Glutamatergic neuron (in vitro differentiated cells): ENCODE measurements at regions not wholly inside any gene's neighbourhood (a gene's known extent, or its start where the extent isn't known, plus 50 kb on each side); places are given as distances from the start of the nearest gene placed in this dataset.

Experiments
- DNase-seq: peaks from one replicate; pipeline ENCODE4 v3.0.0; 2022
- H3K27ac Mint-ChIP-seq: one replicate; pipeline ENCODE4 v1.8.0; 2020; ENCODE audit warnings: mild to moderate bottlenecking, mixed read lengths, inconsistent platforms; ENCODE audit not compliant: unreplicated experiment
- H3K27me3 Mint-ChIP-seq: one replicate; pipeline ENCODE4 v1.8.0; 2020; ENCODE audit warnings: mild to moderate bottlenecking, moderate library complexity, mixed read lengths, inconsistent platforms; ENCODE audit not compliant: unreplicated experiment
- H3K36me3 Mint-ChIP-seq: one replicate; pipeline ENCODE4 v1.8.0; 2020; ENCODE audit warnings: mild to moderate bottlenecking, mixed read lengths, inconsistent platforms; ENCODE audit not compliant: unreplicated experiment
- H3K4me1 Mint-ChIP-seq: one replicate; pipeline ENCODE4 v1.8.0; 2020; ENCODE audit warnings: mild to moderate bottlenecking, low read depth, mixed read lengths, inconsistent platforms; ENCODE audit not compliant: unreplicated experiment
- H3K4me3 Mint-ChIP-seq: one replicate; pipeline ENCODE4 v1.8.0; 2020; ENCODE audit warnings: mild to moderate bottlenecking, mixed read lengths, inconsistent platforms; ENCODE audit not compliant: unreplicated experiment
- H3K9me3 Mint-ChIP-seq: one replicate; pipeline ENCODE4 v1.8.0; 2020; ENCODE audit warnings: mild to moderate bottlenecking, moderate library complexity, mixed read lengths, inconsistent platforms; ENCODE audit not compliant: unreplicated experiment
- TF ChIP-seq, protein P1 (sequence below): fragments of 200-600 bp; sonication (generic); IDR thresholded peaks from one replicate; pipeline ENCODE4 v1.5.0; 2021; ENCODE audit not compliant: partially characterized antibody, unreplicated experiment

DNA sequence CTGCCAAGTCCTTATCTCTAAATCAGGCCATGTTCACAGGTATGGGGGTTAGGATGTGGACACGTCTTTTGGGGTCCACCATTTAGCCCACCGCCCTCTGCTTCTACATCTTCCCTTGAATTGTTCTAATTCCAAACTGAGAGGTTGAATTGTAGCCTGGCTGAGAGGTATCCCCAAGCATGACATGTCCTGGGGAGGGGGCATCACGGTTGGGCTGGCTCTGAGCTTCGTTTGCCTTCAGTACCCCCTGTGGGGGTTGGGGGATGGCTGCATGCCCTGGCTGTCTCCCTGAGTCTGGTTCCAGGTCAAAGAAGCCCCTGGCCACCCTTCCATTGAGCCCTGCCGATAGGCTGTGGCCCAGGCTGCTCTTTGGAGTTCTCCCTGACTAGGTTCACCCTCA is 204.6 kb downstream of the GLRX3 start:
- Mint-ChIP-seq H3K4me3 (no peak overlapping the region), H3K9me3 (peaks cover 4% of the 10 kb centered on the region), H3K36me3 (no peaks in the 10 kb centered on the region), H3K4me1 (no peaks in the 10 kb centered on the region), H3K27me3 (no peaks in the 10 kb centered on the region), H3K27ac (no peak overlapping the region)
- TF ChIP-seq, protein P1, sequence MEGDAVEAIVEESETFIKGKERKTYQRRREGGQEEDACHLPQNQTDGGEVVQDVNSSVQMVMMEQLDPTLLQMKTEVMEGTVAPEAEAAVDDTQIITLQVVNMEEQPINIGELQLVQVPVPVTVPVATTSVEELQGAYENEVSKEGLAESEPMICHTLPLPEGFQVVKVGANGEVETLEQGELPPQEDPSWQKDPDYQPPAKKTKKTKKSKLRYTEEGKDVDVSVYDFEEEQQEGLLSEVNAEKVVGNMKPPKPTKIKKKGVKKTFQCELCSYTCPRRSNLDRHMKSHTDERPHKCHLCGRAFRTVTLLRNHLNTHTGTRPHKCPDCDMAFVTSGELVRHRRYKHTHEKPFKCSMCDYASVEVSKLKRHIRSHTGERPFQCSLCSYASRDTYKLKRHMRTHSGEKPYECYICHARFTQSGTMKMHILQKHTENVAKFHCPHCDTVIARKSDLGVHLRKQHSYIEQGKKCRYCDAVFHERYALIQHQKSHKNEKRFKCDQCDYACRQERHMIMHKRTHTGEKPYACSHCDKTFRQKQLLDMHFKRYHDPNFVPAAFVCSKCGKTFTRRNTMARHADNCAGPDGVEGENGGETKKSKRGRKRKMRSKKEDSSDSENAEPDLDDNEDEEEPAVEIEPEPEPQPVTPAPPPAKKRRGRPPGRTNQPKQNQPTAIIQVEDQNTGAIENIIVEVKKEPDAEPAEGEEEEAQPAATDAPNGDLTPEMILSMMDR = no peak
- no peak for DNase-seq

DNA sequence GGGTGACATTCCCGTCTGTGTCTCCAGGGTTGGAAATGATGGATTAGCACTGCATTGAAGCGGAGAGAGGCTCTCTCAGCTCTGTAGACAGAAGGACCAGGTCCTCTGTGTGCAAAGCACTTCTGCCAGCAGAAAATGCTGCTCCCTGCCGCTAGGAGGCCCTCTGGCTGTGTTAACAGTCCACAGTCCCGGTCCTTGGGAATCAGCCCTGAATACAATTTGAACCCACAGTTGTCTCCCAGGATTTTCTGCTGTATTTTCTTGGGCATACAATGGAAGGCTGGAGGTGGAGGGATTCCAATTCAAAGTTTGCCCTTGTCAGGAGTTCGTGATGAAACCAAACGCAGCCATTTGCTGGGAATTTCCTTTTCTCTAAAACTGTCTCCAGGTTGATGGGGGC is 205.2 kb downstream of the GLRX3 start:
- peaks cover 4% of the 10 kb centered on the region for H3K9me3 Mint-ChIP-seq
- H3K27ac Mint-ChIP-seq = no peak overlapping the region
- H3K36me3 Mint-ChIP-seq = no peaks in the 10 kb centered on the region

DNA sequence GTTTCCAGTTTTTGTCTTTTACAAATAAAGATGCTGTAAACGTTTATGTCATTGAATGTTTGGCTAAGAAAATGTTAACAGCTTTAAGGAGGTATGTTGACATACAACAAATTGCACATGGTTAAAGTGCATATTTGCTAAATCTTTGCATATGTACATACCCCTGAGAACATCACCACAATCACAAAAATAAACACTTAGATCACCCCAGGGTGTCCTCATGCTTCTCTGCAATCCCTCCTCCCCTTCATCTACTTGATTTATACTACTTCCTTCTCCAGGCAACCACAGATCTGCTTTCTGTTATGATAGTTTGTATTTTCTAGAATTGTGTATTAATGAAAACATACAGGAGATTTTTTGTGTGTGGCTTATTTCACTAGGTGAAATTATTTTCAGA is 209.5 kb downstream of the GLRX3 start:
- H3K36me3 Mint-ChIP-seq = no peaks in the 10 kb centered on the region
- H3K27ac Mint-ChIP-seq = no peak overlapping the region
- no peaks in the 10 kb centered on the region for H3K27me3 Mint-ChIP-seq
- no peak for DNase-seq
- TF ChIP-seq, protein P1 = no peak
- H3K9me3 Mint-ChIP-seq = no peaks in the 10 kb centered on the region
- no peaks in the 10 kb centered on the region for H3K4me1 Mint-ChIP-seq
- H3K4me3 Mint-ChIP-seq = no peak overlapping the region

More for the DNA sequence above, 205.2 kb downstream of the GLRX3 start:
- no peaks in the 10 kb centered on the region for H3K27me3 Mint-ChIP-seq
- no peaks in the 10 kb centered on the region for H3K4me1 Mint-ChIP-seq
- H3K4me3 Mint-ChIP-seq = no peak overlapping the region
- TF ChIP-seq, protein P1 = peak; percentile 55
- peak; percentile 60 for DNase-seq

DNA sequence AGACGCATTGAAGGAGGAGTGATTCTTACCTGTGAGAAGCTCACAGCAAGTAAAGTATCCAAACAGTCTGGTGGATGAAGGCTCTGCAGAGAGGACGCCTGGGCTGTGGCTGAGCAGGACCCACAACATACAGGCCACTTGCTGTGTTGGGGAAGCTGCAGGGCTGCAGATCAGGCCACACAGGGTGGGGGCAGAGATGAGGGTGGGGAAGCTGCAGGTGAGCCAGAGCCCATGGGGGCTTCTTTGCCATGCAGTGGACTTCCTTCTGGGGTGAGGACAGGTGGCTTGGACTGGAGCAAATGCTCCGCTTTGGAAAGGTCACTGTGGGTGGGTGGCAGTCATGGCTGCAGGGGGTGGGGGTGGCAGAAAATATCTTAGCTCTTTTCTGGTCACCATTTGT is 214.8 kb downstream of the GLRX3 start:
- peaks cover 3% of the 10 kb centered on the region for H3K27me3 Mint-ChIP-seq
- no peaks in the 10 kb centered on the region for H3K36me3 Mint-ChIP-seq
- no peaks in the 10 kb centered on the region for H3K9me3 Mint-ChIP-seq
- TF ChIP-seq, protein P1 = no peak
- no peak overlapping the region for H3K27ac Mint-ChIP-seq
- H3K4me1 Mint-ChIP-seq = no peaks in the 10 kb centered on the region
- no peak overlapping the region for H3K4me3 Mint-ChIP-seq
- DNase-seq = no peak

DNA sequence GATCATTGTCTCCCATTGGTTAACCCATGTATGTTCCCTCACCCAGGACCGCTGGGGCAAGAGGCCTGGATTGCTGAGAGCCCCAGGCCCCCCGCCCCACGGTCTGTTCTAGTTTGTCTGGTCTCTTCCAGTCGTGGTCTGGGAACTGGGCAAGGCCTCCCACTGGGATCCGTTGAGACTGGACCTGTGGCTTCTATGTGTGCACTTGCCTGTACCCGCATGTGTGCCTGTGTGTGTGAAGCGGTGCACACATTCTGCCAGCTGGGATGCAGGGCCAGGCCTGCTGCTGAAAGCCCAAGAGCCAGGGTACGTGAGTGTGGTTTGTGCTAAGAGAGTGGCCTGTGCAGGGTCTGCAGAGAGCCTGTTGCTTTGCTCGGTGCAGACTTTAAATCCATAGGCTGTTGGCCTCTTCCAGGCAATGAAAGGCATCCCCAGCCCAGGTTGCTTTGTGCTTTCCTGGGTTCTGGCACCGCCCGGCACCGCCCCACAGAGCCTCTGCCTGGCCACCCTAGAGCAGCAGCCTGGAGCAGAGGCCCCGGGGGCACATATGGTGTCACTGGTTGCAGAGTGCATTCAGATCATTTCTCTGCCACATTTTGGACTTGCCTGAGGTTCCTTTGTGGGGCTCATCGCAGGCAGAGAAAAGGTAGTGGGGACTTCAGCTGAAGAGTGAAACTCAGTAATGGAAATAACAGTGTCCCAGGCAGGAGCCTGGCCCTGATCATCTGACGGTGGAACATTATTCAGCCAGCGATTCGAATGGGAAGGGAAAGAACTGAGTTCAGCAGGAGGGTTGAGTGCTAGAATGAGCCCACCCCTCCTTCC is 215.5 kb downstream of the GLRX3 start:
- Mint-ChIP-seq H3K36me3 (no peaks in the 10 kb centered on the region), H3K4me1 (no peaks in the 10 kb centered on the region), H3K27ac (no peak overlapping the region), H3K4me3 (no peak overlapping the region), H3K27me3 (peaks cover 3% of the 10 kb centered on the region), H3K9me3 (no peaks in the 10 kb centered on the region)
- TF ChIP-seq, protein P1 = no peak
- no peak for DNase-seq
